ENCODE measurements at regions not wholly inside any gene's neighbourhood (a gene's known extent, or its start where the extent isn't known, plus 50 kb on each side); places are given as distances from the start of the nearest gene placed in this dataset.

DNA sequence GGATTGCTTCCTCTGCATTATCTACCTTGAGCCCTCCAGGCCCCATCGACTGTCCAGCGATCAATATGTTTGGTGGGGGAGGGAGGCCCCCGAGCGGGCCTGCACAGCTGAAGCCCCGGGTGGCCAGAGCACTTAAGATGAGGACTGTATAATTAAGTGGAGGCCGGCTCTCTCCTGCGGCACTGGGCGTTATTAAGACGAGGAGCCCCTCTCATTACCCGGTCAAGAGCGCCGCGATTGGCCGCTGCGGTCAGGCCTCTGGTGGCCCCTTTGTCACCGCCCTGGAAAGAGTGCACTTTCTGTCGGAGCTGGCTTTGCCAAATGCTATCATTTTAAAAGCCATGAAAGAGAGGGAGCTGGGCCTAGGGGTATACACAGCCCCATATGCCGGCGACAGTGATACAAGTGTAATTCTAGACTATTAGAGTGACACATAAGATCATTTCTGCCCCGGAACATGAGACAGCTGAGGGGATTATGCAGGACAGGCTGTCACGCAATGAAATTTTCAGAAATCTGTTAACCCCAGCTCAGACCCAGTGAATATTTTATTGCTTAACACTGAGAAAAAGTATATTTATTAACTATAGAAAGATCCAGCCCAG, 106.3 kb upstream of the IRX1 start:
- no peak for TF ChIP-seq SUZ12 (IDR thresholded peaks at IDR 0.05)
- no peak for TF ChIP-seq FOXA1 (IDR thresholded peaks at IDR 0.05)
- TF ChIP-seq L3MBTL2 (conservative IDR thresholded peaks at IDR 0.05), result no peak
- TF ChIP-seq ZNF384 (IDR thresholded peaks at IDR 0.05), result no peak
- no peak for TF ChIP-seq NFRKB (IDR thresholded peaks at IDR 0.05)
- no peak for TF ChIP-seq ARNT (IDR thresholded peaks at IDR 0.05)
- TF ChIP-seq FOXM1 (IDR thresholded peaks at IDR 0.05; ENCODE audit: borderline replicate concordance), result no peak
- no peak for TF ChIP-seq SP1 (IDR thresholded peaks at IDR 0.05)
- no peak for TF ChIP-seq TARDBP (IDR thresholded peaks at IDR 0.05)
- no peak for TF ChIP-seq ELF4 (IDR thresholded peaks at IDR 0.05)

Data from HEK293T (cell line).